ENCODE measurements at regions not wholly inside any gene's neighbourhood (a gene's known extent, or its start where the extent isn't known, plus 50 kb on each side); places are given as distances from the start of the nearest gene placed in this dataset.

DNA sequence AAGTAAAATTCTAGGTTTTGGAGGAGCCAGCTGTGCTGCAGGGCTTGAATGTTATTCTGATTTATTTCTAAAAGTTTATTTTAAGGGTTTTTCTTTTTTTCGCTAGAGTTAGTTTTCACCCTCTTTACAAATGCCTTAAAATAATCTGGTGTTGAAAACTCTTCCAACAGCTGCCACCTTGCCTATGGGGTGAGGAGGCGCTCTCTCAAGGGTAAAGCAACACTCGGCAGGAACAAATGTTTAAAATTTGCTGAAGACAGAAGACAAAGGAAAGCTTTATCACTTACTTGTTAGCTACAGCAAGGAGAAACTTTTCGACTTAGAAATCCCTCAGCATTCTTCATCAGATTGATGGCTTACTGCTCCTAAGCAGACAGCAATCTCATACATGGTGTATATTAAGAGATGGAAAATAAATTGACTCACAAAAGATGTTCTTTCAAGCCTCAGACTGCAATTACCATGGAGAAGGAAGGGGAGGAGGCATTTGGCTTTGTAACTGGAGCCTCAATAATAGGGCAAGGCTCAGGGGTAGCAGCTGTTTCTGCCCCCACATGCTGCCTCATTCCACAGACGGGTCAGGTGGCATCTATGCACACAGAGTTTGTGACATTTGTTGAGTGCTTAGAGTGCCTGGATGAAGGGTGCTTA lies 79.8 kb upstream of the RALGPS2 start (continued):
- TF ChIP-seq, protein P1, sequence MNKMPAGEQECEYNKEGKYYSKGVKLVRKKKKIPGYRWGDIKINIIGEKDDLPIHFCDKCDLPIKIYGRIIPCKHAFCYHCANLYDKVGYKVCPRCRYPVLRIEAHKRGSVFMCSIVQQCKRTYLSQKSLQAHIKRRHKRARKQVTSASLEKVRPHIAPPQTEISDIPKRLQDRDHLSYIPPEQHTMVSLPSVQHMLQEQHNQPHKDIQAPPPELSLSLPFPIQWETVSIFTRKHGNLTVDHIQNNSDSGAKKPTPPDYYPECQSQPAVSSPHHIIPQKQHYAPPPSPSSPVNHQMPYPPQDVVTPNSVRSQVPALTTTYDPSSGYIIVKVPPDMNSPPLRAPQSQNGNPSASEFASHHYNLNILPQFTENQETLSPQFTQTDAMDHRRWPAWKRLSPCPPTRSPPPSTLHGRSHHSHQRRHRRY (tag by site-specific recombination; IDR thresholded peaks at IDR 0.05) = no peak
- TF ChIP-seq, protein P2, sequence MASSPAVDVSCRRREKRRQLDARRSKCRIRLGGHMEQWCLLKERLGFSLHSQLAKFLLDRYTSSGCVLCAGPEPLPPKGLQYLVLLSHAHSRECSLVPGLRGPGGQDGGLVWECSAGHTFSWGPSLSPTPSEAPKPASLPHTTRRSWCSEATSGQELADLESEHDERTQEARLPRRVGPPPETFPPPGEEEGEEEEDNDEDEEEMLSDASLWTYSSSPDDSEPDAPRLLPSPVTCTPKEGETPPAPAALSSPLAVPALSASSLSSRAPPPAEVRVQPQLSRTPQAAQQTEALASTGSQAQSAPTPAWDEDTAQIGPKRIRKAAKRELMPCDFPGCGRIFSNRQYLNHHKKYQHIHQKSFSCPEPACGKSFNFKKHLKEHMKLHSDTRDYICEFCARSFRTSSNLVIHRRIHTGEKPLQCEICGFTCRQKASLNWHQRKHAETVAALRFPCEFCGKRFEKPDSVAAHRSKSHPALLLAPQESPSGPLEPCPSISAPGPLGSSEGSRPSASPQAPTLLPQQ (tag by site-specific recombination; IDR thresholded peaks at IDR 0.05) = no peak
- TF ChIP-seq ZNF23 (tag by site-specific recombination; IDR thresholded peaks at IDR 0.05; ENCODE audit: borderline replicate concordance) = no peak
- TF ChIP-seq, protein P3, sequence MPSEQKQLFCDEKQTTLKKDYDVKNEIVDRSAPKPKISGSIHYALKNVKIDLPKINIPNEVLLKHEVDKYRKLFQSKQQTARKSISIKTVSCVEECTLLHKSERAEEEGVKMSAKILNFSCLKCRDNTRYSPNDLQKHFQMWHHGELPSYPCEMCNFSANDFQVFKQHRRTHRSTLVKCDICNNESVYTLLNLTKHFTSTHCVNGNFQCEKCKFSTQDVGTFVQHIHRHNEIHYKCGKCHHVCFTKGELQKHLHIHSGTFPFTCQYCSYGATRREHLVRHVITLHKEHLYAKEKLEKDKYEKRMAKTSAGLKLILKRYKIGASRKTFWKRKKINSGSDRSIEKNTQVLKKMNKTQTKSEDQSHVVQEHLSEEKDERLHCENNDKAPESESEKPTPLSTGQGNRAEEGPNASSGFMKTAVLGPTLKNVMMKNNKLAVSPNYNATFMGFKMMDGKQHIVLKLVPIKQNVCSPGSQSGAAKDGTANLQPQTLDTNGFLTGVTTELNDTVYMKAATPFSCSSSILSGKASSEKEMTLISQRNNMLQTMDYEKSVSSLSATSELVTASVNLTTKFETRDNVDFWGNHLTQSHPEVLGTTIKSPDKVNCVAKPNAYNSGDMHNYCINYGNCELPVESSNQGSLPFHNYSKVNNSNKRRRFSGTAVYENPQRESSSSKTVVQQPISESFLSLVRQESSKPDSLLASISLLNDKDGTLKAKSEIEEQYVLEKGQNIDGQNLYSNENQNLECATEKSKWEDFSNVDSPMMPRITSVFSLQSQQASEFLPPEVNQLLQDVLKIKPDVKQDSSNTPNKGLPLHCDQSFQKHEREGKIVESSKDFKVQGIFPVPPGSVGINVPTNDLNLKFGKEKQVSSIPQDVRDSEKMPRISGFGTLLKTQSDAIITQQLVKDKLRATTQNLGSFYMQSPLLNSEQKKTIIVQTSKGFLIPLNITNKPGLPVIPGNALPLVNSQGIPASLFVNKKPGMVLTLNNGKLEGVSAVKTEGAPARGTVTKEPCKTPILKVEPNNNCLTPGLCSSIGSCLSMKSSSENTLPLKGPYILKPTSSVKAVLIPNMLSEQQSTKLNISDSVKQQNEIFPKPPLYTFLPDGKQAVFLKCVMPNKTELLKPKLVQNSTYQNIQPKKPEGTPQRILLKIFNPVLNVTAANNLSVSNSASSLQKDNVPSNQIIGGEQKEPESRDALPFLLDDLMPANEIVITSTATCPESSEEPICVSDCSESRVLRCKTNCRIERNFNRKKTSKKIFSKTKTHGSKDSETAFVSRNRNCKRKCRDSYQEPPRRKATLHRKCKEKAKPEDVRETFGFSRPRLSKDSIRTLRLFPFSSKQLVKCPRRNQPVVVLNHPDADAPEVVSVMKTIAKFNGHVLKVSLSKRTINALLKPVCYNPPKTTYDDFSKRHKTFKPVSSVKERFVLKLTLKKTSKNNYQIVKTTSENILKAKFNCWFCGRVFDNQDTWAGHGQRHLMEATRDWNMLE (tag by site-specific recombination; conservative IDR thresholded peaks at IDR 0.05; ENCODE audit: low read depth) = no peak

DNA sequence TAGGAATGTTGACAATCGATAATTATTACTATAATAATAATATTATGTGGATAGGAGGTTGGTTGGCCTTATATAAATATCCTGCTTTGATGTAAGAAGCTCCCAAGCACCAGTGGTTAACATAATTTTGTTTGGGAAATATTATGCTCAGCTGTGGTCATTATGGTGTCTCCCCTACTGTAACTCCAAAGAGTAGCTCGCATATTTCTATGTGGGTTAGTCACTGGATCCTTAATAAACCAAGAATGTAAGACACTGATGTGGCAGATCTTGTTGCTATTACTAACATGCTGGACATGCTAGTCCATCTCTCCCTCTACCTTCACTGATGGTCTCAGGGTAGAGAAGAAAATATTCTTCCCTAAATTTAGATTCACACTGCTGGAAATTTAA lies 79.2 kb upstream of the RALGPS2 start:
- TF ChIP-seq, protein P4, sequence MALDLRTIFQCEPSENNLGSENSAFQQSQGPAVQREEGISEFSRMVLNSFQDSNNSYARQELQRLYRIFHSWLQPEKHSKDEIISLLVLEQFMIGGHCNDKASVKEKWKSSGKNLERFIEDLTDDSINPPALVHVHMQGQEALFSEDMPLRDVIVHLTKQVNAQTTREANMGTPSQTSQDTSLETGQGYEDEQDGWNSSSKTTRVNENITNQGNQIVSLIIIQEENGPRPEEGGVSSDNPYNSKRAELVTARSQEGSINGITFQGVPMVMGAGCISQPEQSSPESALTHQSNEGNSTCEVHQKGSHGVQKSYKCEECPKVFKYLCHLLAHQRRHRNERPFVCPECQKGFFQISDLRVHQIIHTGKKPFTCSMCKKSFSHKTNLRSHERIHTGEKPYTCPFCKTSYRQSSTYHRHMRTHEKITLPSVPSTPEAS (tag by site-specific recombination; IDR thresholded peaks at IDR 0.05) = no peak
- TF ChIP-seq, protein P5, sequence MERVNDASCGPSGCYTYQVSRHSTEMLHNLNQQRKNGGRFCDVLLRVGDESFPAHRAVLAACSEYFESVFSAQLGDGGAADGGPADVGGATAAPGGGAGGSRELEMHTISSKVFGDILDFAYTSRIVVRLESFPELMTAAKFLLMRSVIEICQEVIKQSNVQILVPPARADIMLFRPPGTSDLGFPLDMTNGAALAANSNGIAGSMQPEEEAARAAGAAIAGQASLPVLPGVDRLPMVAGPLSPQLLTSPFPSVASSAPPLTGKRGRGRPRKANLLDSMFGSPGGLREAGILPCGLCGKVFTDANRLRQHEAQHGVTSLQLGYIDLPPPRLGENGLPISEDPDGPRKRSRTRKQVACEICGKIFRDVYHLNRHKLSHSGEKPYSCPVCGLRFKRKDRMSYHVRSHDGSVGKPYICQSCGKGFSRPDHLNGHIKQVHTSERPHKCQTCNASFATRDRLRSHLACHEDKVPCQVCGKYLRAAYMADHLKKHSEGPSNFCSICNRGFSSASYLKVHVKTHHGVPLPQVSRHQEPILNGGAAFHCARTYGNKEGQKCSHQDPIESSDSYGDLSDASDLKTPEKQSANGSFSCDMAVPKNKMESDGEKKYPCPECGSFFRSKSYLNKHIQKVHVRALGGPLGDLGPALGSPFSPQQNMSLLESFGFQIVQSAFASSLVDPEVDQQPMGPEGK (tag by site-specific recombination; IDR thresholded peaks at IDR 0.05) = no peak
- TF ChIP-seq, protein P6, sequence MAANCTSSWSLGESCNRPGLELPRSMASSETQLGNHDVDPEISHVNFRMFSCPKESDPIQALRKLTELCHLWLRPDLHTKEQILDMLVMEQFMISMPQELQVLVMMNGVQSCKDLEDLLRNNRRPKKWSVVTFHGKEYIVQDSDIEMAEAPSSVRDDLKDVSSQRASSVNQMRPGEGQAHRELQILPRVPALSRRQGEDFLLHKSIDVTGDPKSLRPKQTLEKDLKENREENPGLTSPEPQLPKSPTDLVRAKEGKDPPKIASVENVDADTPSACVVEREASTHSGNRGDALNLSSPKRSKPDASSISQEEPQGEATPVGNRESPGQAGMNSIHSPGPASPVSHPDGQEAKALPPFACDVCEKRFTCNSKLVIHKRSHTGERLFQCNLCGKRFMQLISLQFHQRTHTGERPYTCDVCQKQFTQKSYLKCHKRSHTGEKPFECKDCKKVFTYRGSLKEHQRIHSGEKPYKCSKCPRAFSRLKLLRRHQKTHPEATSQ (tag by site-specific recombination; IDR thresholded peaks at IDR 0.05) = no peak
- TF ChIP-seq ZNF391 (tag by site-specific recombination; IDR thresholded peaks at IDR 0.05; ENCODE audit: borderline replicate concordance, low read depth) (no peak), ZNF404 (tag by site-specific recombination; IDR thresholded peaks at IDR 0.05) (no peak), ZNF416 (tag by site-specific recombination; IDR thresholded peaks at IDR 0.05) (no peak), ZNF596 (tag by site-specific recombination; IDR thresholded peaks at IDR 0.05) (no peak)
- Histone ChIP-seq H3K36me3 (ENCODE audit: control insufficient read depth in 2 of 2, insufficient read depth in 1 of 2, low read length in 2 of 2) (no peaks in the 10 kb centered on the region), H3K4me3 (ENCODE audit: low read depth, low read length) (no peak overlapping the region), H3K9me3 (ENCODE audit: control insufficient read depth, insufficient read depth, low read depth, low read length) (no peaks in the 10 kb centered on the region), H3K27ac (ENCODE audit: extremely low read depth, low read depth, low read length) (no peak overlapping the region), H3K4me1 (ENCODE audit: control insufficient read depth, insufficient read depth, low read length) (peaks cover 5% of the 10 kb centered on the region)
- ChIA-PET POLR2A (no interaction called here), CTCF (interaction anchor here (1.4 kb wide), 1 partner anchor 10 kb away, joined by 3 read pairs; no protein-coding TSS in a partner anchor)

All from HEK293 (cell line).